GM19438 (cell line): ENCODE measurements at regions not wholly inside any gene's neighbourhood (a gene's known extent, or its start where the extent isn't known, plus 50 kb on each side); places are given as distances from the start of the nearest gene placed in this dataset.

ENCODE experiments used
- ATAC-seq: cut with Tn5 transposase; IDR thresholded peaks from one replicate; pipeline ENCODE4 v1.9.1; 2021; ENCODE audit warnings: low read depth; ENCODE audit not compliant: unreplicated experiment

GRCh38 chr3:43865887-43866528 is 175.3 kb downstream of the ABHD5 start:
- ATAC-seq = no peak

GRCh38 chr3:43866529-43867353 is 176.0 kb downstream of the ABHD5 start:
- no peak for ATAC-seq

GRCh38 chr3:43867436-43868072 is 176.8 kb downstream of the ABHD5 start:
- no peak for ATAC-seq

- ATAC-seq = no peak
These were observed 178.8 kb downstream of the ABHD5 start for GRCh38 chr3:43869491-43869890.

- ATAC-seq = no peak
These were observed 179.4 kb downstream of the ABHD5 start for GRCh38 chr3:43870120-43870519.

- no peak for ATAC-seq
These were observed 180.3 kb downstream of the ABHD5 start for GRCh38 chr3:43870844-43871626.

- no peak for ATAC-seq
These were observed 181.0 kb downstream of the ABHD5 start for GRCh38 chr3:43871627-43872245.

- no peak for ATAC-seq
These were observed 181.6 kb downstream of the ABHD5 start for GRCh38 chr3:43872301-43872700.

- ATAC-seq = no peak
These were observed 182.2 kb downstream of the ABHD5 start for GRCh38 chr3:43872901-43873300.

- no peak for ATAC-seq
These were observed 183.0 kb downstream of the ABHD5 start for GRCh38 chr3:43873723-43874122.

GRCh38 chr3:43874290-43874689 is 183.6 kb downstream of the ABHD5 start:
- ATAC-seq = no peak

- ATAC-seq = no peak
These were observed 184.0 kb downstream of the ABHD5 start for GRCh38 chr3:43874731-43875130.

- no peak for ATAC-seq
These were observed 185.9 kb downstream of the ABHD5 start for GRCh38 chr3:43876648-43877047.

GRCh38 chr3:43879166-43879565 is 188.4 kb downstream of the ABHD5 start:
- ATAC-seq = no peak

GRCh38 chr3:43882976-43883680 is 192.4 kb downstream of the ABHD5 start:
- ATAC-seq = no peak

GRCh38 chr3:43883729-43884396 is 193.1 kb downstream of the ABHD5 start:
- no peak for ATAC-seq

- ATAC-seq = no peak
These were observed 193.8 kb downstream of the ABHD5 start for GRCh38 chr3:43884581-43884980.

- ATAC-seq = no peak
These were observed 195.3 kb downstream of the ABHD5 start for GRCh38 chr3:43885908-43886618.

- no peak for ATAC-seq
These were observed 201.3 kb downstream of the ABHD5 start for GRCh38 chr3:43892061-43892460.
